GM18951 (cell line): ENCODE measurements at regions not wholly inside any gene's neighbourhood (a gene's known extent, or its start where the extent isn't known, plus 50 kb on each side); places are given as distances from the start of the nearest gene placed in this dataset.

ENCODE experiments used
- POLR2A ChIP-seq: IDR thresholded peaks from 4 replicates; pipeline ENCODE4 v1.6.1; 2011; ENCODE audit warnings: mild to moderate bottlenecking; ENCODE audit not compliant: insufficient read length, insufficient read depth; ENCODE audit errors: extremely low read depth
- in situ Hi-C: fragments of 300-500 bp; cut with MboI; formaldehyde crosslinking; loops from one replicate; pipeline ENCODE4 v1.12.0; 2022; ENCODE audit warnings: low sequenced_read_pairs, mixed read lengths, inconsistent platforms; ENCODE audit not compliant: unreplicated experiment

DNA sequence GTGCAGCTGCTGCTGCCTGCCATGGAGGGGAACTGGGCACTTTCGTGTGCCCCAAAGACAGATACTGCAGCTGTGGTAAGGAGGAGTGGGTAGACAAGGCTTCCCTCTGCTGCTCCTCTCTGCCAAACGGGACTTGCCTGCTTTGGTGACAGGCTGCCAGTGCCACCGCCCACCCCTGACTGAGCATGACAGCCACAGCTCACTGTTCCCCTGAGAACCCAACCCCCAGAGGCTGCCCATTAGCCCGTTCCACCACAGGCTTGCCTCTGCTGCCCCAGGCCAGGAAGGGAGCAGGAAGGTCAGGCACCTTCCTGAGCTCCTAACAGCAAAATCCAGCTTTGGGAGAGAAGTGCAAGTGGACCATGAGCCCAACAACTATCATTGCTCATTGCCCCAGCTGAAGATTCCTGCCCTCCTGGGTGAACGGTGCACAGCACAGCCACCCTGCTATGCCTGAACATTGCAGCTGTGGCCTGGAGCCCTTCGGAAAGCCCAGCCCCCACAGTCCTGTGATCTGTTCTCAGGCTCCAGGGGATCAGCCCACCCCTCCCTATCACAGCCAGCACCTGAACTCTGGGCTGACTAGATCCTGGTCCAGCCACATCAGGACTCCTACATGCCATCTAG lies 58.7 kb upstream of the ANTXRL start:
- no peak for TF ChIP-seq POLR2A
- in situ Hi-C loops = no loop called here

DNA sequence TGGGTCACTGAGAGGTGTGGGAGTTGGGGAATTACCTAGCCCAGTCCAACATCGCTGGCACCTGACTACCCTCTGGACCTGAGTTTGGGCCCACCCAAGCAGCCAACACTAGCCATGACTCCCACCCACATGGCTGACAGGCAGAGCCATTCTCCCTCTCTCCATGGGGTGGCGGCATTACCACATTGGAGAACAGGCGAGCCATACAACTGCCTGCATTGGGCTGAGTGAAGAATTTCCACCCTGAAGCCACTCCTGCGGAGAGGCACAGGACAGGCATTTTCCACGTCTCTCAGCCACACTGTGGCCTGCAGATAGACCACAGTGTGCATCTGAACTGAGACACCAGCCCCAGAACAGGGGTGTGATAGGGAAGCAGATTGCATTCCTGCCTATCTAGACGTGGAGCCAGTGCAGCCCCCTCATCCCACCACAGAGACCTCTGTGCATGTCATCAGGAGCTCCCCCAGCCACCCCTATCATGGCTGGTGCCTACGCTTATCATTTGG lies 58.2 kb upstream of the ANTXRL start:
- in situ Hi-C loops = no loop called here

DNA sequence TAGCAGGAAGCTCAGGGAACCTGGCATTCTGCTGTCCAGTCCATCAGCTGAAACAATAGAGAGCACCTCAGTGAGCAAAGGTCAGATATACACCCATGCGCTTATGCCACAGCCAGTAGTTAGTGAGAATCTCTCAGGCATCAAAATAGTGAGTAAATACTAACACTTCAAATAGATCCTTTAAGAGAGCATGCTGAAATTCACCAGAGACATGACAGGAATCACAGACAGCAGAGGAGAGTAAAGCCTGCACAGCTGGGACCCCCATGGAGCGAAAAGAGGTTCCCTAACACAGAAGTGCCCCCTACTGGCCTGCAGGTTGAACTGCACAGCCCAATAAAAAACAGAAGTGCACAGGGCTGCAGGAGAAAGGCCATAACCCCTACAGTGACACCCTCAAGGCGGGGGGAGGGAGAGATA lies 57.6 kb upstream of the ANTXRL start:
- no peak for TF ChIP-seq POLR2A
- in situ Hi-C loops = no loop called here

More for the DNA sequence above, 58.2 kb upstream of the ANTXRL start:
- TF ChIP-seq POLR2A = no peak

DNA sequence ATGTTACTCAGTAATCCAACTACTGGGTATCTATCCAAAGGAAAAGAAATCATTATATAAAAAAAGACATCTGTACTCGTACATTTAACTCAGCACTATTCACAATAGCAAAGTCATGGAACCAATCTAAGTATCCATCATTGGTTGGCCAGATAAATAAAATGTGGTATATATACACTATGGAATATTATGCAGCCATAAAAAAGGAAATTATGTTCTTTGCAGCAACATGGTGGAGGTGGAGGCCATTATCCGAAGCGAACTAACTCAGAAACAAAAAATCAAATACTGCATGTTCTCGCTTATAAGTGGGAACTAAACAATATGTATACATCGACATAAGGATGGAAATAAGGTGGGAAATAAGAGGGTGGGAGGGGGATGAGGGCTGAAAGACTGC lies 56.2 kb upstream of the ANTXRL start:
- TF ChIP-seq POLR2A = no peak
- in situ Hi-C loops = no loop called here

DNA sequence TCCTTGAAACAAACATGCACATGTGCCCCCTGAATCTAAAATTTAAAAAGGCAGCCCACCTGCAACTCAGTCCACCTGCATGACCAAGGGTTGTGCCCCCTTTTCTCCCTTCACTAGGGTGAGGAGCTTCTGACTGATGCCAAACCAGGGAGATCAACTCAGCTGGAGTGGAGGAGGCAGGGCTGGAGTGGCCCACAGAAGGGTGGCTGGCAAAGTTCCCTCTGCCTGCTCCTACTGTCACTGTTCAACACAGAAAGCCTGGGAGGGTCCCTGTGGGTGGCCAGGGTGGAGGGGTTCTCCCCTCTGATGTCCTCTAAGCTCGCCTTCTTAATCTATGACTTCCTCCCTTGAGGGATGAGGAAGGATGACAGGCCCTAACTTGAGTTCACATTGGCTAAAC lies 55.7 kb upstream of the ANTXRL start:
- in situ Hi-C loops = no loop called here
- no peak for TF ChIP-seq POLR2A

- no peak for TF ChIP-seq POLR2A
- in situ Hi-C loops = no loop called here
Measured at GRCh38 chr10:46232084-46232483, 54.7 kb upstream of the ANTXRL start.

GRCh38 chr10:46232666-46233065 lies 54.1 kb upstream of the ANTXRL start:
- in situ Hi-C loops = no loop called here
- TF ChIP-seq POLR2A = no peak

- TF ChIP-seq POLR2A = no peak
- in situ Hi-C loops = no loop called here
Measured at GRCh38 chr10:46233181-46233580, 53.6 kb upstream of the ANTXRL start.

- in situ Hi-C loops = no loop called here
- TF ChIP-seq POLR2A = no peak
Measured at GRCh38 chr10:46234026-46234425, 52.8 kb upstream of the ANTXRL start.

- TF ChIP-seq POLR2A = no peak
- in situ Hi-C loops = no loop called here
Measured at GRCh38 chr10:46234431-46235060, 52.3 kb upstream of the ANTXRL start.

DNA sequence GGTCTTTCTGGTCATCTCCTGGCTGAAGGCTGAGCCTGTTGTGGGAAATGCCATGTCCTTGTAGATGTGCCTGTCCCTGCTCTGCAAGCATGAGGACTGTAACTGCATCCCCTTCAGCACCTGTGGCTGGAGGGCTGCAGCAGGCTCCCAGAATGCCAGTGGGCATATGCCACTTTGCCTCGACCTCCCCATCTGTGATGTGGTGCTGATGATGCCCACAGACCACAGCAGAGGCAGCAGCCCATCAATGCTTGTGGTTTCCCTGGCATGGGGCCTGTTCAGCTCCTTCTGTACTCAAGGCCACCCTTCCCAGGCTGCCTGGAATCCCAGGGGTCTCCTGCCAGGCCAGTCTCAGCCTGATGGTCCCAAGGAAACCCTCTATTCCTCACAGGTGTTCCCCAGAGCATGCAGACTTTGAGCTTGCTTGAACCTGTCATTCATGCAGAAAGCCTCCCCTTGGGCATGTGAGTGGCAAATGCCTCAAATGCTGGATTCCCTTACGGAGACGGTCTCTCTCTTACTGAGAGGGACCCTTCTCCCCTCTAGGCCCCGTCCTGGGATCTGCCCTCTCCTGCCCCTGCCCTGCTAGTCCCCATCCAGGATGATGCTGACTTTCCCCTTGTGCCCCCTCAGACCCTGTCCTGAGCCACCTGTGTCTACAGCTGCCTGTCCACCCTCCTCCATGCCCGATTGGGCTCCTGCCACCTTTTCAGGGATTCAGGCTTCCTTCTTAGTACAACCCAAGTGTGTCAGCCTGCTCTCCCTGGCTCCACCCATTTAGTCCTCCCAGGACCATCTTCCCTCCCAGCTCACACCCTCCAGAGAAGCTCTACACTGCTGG lies 50.9 kb upstream of the ANTXRL start:
- no peak for TF ChIP-seq POLR2A
- in situ Hi-C loops = no loop called here

DNA sequence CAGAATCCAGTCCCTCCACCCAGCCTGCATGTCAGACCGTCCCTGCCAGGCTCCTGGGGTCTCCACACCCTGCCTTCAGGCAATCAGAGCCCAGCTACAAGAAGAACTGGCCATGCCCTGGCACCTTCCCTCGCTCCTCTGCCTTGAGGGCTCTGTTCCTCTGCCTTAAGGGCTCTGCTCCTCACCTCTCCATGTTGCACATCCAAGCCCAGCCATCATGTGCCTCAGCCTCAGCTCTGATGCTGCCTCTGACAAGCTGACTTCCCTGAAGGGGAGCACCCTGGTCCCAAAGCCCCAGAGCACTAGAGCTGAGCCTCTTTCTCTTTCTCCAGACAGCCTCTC lies 50.3 kb upstream of the ANTXRL start:
- in situ Hi-C loops = no loop called here
- no peak for TF ChIP-seq POLR2A

DNA sequence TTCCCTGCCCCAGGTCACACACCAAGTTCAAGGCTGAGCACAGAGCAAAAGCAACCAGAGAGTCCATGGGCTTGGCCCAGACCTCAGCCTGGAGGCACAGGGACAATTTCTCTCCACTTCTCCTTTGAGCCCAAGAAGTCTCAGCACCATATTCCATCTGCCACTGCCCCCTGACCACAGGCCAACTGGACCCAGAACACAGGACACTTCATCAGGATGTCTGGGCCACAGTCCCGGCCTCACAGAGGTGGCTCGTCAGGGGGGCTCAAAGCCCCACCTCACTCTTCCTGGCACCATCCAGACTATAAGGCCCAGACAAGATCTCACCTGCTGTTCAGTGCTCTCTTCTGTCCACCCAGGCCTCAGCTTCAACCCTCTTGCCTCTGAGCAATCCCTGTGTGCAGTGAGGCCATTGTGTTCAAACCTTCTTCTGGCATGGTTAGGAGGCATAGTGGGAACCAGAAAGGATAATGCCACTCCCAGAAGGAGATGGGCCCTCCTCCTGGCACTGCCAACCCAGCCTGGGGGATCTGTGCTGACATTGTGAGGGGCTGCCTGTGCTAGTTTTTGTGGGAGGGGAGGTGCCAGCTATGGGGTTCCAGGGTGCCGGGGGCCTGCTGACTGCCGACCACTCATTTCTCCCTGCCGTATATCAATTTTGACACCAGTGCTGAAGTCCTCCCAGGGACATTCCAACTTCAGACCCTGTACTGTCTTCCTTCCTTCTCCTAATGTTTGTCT lies 49.7 kb upstream of the ANTXRL start:
- in situ Hi-C loops = no loop called here
- TF ChIP-seq POLR2A = no peak
